HG03354 (cell line): ENCODE measurements at regions not wholly inside any gene's neighbourhood (a gene's known extent, or its start where the extent isn't known, plus 50 kb on each side); places are given as distances from the start of the nearest gene placed in this dataset.
"Not testable (repeated sequence)": the region's sequence is repeated elsewhere in the genome, so short reads cannot be mapped to it uniquely, and the experiment has no call there.

Source experiments
- ATAC-seq: cut with Tn5 transposase; IDR thresholded peaks from one replicate; pipeline ENCODE4 v1.9.1; 2021; ENCODE audit warnings: mild to moderate bottlenecking; ENCODE audit not compliant: unreplicated experiment, poor library complexity, severe bottlenecking

- no peak for ATAC-seq
Measured at GRCh38 chr1:234963904-234964702, 164.5 kb downstream of the TOMM20 start.

GRCh38 chr1:234963180-234963903 is 165.3 kb downstream of the TOMM20 start:
- peak; percentile 92 for ATAC-seq

- peak; percentile 55 for ATAC-seq
Measured at GRCh38 chr1:234962340-234962989, 166.2 kb downstream of the TOMM20 start.

- no peak for ATAC-seq
Measured at GRCh38 chr1:234961456-234962339, 166.9 kb downstream of the TOMM20 start.

- ATAC-seq, result no peak
Measured at GRCh38 chr1:234960722-234961455, 167.7 kb downstream of the TOMM20 start.

GRCh38 chr1:234958706-234959657 is 169.7 kb downstream of the TOMM20 start:
- ATAC-seq, result no peak

GRCh38 chr1:234958066-234958705 is 170.5 kb downstream of the TOMM20 start:
- no peak for ATAC-seq

- ATAC-seq, result no peak
Measured at GRCh38 chr1:234957330-234958065, 171.1 kb downstream of the TOMM20 start.

- no peak for ATAC-seq
Measured at GRCh38 chr1:234956821-234957329, 171.8 kb downstream of the TOMM20 start.

- ATAC-seq, result peak; percentile 37
Measured at GRCh38 chr1:234955107-234955731, 173.4 kb downstream of the TOMM20 start.

GRCh38 chr1:234954613-234955012 is 174.0 kb downstream of the TOMM20 start:
- peak; percentile 17 for ATAC-seq

- no peak for ATAC-seq
Measured at GRCh38 chr1:234953655-234954405, 174.8 kb downstream of the TOMM20 start.

GRCh38 chr1:234950598-234950997 is 178.0 kb downstream of the TOMM20 start:
- ATAC-seq, result no peak

- not testable (repeated sequence) for ATAC-seq
Measured at GRCh38 chr1:234949528-234949927, 179.1 kb downstream of the TOMM20 start.
